ENCODE measurements at regions not wholly inside any gene's neighbourhood (a gene's known extent, or its start where the extent isn't known, plus 50 kb on each side); places are given as distances from the start of the nearest gene placed in this dataset.

DNA sequence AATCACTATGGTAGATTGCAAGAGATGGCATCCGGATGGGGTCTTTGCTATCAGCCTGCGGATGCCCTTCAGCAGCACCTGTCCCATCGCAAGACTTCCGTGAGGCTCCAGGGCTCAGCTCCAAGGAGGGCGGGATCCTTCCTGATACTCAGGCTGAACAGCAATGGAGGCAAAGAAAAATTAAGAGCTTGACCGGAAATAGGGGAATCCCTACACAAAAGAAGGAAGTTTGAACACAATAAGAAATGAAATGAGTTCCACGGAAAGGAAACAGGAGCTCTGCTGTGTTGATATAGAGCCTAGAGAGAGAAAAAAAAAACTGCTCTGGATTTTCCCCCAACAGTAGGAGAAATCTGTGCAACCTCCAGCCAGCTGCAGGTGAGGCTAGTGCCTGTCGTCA lies 91.9 kb downstream of the ARL4C start:
- TF ChIP-seq CTCF (IDR thresholded peaks at IDR 0.05; ENCODE audit: low read length) = no peak
- TF ChIP-seq EZH2phosphoT487 (IDR thresholded peaks at IDR 0.05; ENCODE audit: low read length) = no peak
